ENCODE measurements at regions not wholly inside any gene's neighbourhood (a gene's known extent, or its start where the extent isn't known, plus 50 kb on each side); places are given as distances from the start of the nearest gene placed in this dataset.
A peak's percentile ranks its signal among the peaks of the same experiment; 100 is the strongest.
"Not testable (repeated sequence)": the region's sequence is repeated elsewhere in the genome, so short reads cannot be mapped to it uniquely, and the experiment has no call there.

DNA sequence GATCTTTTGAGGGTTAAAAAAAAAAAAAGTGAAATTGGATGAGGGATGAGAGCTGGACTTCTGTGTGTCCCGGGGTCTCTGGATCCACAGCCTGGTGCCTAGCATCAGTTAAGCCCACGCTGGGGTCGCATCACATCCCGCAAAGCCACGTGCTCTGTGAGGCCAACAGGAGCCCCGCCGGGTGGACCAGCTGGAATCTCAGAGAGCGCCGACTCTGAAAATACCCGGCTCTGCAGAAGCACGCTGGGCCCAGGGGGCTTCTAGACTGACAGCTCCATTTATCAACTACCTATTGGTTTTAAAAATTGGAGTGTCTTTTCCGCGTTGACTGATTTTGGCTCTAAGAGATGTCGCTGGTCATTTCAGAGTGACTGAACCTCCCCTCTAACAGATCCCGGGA lies 164.1 kb upstream of the PLGLB2 start:
- H3K4me2 ChIP-seq (ENCODE audit: control insufficient read depth, extremely low read depth, insufficient read depth, low read depth, low read length); dilution Hi-C loops (cut with MboI; ENCODE audit: extremely low pct_ligation_motif_present, low sequenced_read_pairs); H2AFZ ChIP-seq (ENCODE audit: control insufficient read depth, low read length): not testable (repeated sequence)

DNA sequence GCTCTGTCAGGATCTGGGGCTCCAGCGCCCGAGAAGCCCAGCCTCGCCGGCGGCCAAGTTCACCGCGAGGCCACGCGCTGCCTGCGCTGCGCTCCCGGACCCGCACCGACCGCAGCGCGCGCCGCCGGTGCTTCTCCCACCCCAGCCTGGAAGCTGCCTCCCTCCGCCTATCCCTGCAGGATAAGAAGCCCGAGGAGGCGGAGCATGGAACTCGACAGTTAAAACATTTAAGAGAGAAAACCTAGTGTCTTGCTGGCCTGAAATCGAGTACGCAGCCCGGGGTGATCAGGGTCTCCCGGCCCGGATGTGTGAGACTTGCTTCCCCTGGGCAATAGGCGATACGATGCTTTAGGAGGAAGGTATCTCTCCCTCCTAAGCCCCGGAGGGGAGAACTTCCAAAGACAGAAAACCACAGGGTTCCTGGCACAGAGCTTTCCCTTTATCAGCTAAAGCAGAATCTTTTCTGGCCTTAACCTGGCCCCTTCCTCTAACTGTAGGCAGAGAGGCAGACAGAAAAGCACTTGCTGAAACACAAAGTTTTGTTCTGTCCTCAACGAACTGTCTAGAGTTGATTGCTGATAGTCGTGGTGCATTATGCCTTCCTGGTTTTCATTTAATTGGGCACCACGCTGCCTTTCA lies 163.5 kb upstream of the PLGLB2 start:
- H3K27me3 ChIP-seq (ENCODE audit: control insufficient read depth, extremely low read depth, insufficient read depth, low read length); H3K79me2 ChIP-seq (ENCODE audit: control insufficient read depth, insufficient read depth, low read length); H3K9me1 ChIP-seq (ENCODE audit: control insufficient read depth, extremely low read depth, insufficient read depth, low read length); dilution Hi-C loops (cut with MboI; ENCODE audit: extremely low pct_ligation_motif_present, low sequenced_read_pairs); H3K4me1 ChIP-seq (ENCODE audit: control insufficient read depth, extremely low read depth, insufficient read depth, low read length); H2AFZ ChIP-seq (ENCODE audit: control insufficient read depth, low read length); H3K9ac ChIP-seq (ENCODE audit: control insufficient read depth, extremely low read depth, insufficient read depth, low read length); H3K36me3 ChIP-seq (ENCODE audit: control insufficient read depth in 2 of 2, extremely low read depth in 1 of 2, insufficient read depth in 2 of 2, low read length in 2 of 2); H3K27ac ChIP-seq (ENCODE audit: control insufficient read depth, insufficient read depth, low read length); H3K4me2 ChIP-seq (ENCODE audit: control insufficient read depth, extremely low read depth, insufficient read depth, low read depth, low read length); H3K9me3 ChIP-seq (ENCODE audit: control insufficient read depth, low read depth, low read length); H3K4me3 ChIP-seq (ENCODE audit: control insufficient read depth in 2 of 3, extremely low read depth in 1 of 3, insufficient read depth in 2 of 3, low read depth in 1 of 3, low read length in 3 of 3); H4K20me1 ChIP-seq (ENCODE audit: control insufficient read depth, extremely low read depth, insufficient read depth, low read length); DNase-seq (ENCODE audit: low read depth, low spot score): not testable (repeated sequence)
- peak; percentile 55 for FAIRE-seq

More for the DNA sequence above, 164.1 kb upstream of the PLGLB2 start:
- H3K79me2 ChIP-seq (ENCODE audit: control insufficient read depth, insufficient read depth, low read length); H4K20me1 ChIP-seq (ENCODE audit: control insufficient read depth, extremely low read depth, insufficient read depth, low read length); H3K36me3 ChIP-seq (ENCODE audit: control insufficient read depth in 2 of 2, extremely low read depth in 1 of 2, insufficient read depth in 2 of 2, low read length in 2 of 2); H3K9me1 ChIP-seq (ENCODE audit: control insufficient read depth, extremely low read depth, insufficient read depth, low read length); DNase-seq (ENCODE audit: low read depth, low spot score); H3K27ac ChIP-seq (ENCODE audit: control insufficient read depth, insufficient read depth, low read length); H3K9ac ChIP-seq (ENCODE audit: control insufficient read depth, extremely low read depth, insufficient read depth, low read length); H3K4me1 ChIP-seq (ENCODE audit: control insufficient read depth, extremely low read depth, insufficient read depth, low read length); H3K9me3 ChIP-seq (ENCODE audit: control insufficient read depth, low read depth, low read length); H3K27me3 ChIP-seq (ENCODE audit: control insufficient read depth, extremely low read depth, insufficient read depth, low read length); FAIRE-seq; H3K4me3 ChIP-seq (ENCODE audit: control insufficient read depth in 2 of 3, extremely low read depth in 1 of 3, insufficient read depth in 2 of 3, low read depth in 1 of 3, low read length in 3 of 3): not testable (repeated sequence)

DNA sequence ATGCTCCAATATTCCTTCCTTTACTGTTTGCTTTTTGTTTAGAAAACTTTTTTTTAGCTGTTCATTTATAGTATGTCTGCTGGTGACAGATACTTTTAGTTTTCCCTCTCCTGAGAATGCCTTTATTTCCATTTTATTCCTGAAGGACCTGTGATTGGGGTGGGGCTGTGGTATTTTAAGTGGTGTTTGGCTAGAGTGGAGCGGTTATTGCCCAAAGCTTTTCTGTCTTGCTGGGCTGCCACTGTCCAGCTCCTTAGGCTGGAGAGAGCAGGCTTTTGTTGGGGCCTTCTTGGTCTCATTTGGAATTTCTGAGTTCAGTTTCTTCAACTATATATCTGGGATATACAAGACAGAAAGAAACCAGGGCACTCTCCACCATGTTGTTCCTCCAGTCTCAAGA lies 160.0 kb upstream of the PLGLB2 start:
- H3K27me3 ChIP-seq (ENCODE audit: control insufficient read depth, extremely low read depth, insufficient read depth, low read length); H3K9ac ChIP-seq (ENCODE audit: control insufficient read depth, extremely low read depth, insufficient read depth, low read length); H3K36me3 ChIP-seq (ENCODE audit: control insufficient read depth in 2 of 2, extremely low read depth in 1 of 2, insufficient read depth in 2 of 2, low read length in 2 of 2); H3K9me1 ChIP-seq (ENCODE audit: control insufficient read depth, extremely low read depth, insufficient read depth, low read length); FAIRE-seq; DNase-seq (ENCODE audit: low read depth, low spot score); H4K20me1 ChIP-seq (ENCODE audit: control insufficient read depth, extremely low read depth, insufficient read depth, low read length); H3K79me2 ChIP-seq (ENCODE audit: control insufficient read depth, insufficient read depth, low read length); dilution Hi-C loops (cut with MboI; ENCODE audit: extremely low pct_ligation_motif_present, low sequenced_read_pairs); H3K27ac ChIP-seq (ENCODE audit: control insufficient read depth, insufficient read depth, low read length); H2AFZ ChIP-seq (ENCODE audit: control insufficient read depth, low read length); H3K9me3 ChIP-seq (ENCODE audit: control insufficient read depth, low read depth, low read length); H3K4me3 ChIP-seq (ENCODE audit: control insufficient read depth in 2 of 3, extremely low read depth in 1 of 3, insufficient read depth in 2 of 3, low read depth in 1 of 3, low read length in 3 of 3); H3K4me1 ChIP-seq (ENCODE audit: control insufficient read depth, extremely low read depth, insufficient read depth, low read length); H3K4me2 ChIP-seq (ENCODE audit: control insufficient read depth, extremely low read depth, insufficient read depth, low read depth, low read length): not testable (repeated sequence)

DNA sequence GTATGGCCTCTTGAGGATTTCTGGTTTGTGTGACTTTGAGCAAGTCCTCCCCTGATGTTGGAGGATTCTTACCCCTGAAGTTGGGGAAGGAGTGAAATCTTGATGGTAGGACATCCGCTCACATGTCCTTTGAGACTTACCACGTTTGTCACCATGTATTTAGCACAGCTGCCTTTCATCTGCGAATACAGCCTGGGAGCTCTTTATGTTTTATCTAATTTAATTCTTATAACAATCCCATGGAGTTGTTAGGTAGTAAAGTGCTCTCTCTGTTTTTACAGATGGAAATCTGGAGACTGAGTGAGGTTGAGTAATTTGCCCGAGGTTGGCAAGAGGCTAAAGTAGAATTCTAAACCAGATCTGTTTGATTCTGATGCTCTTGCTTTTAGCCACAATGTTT lies 154.9 kb upstream of the PLGLB2 start:
- H2AFZ ChIP-seq (ENCODE audit: control insufficient read depth, low read length); H3K27ac ChIP-seq (ENCODE audit: control insufficient read depth, insufficient read depth, low read length); dilution Hi-C loops (cut with MboI; ENCODE audit: extremely low pct_ligation_motif_present, low sequenced_read_pairs); H3K4me1 ChIP-seq (ENCODE audit: control insufficient read depth, extremely low read depth, insufficient read depth, low read length); H3K9me1 ChIP-seq (ENCODE audit: control insufficient read depth, extremely low read depth, insufficient read depth, low read length); DNase-seq (ENCODE audit: low read depth, low spot score); H3K9me3 ChIP-seq (ENCODE audit: control insufficient read depth, low read depth, low read length); H3K9ac ChIP-seq (ENCODE audit: control insufficient read depth, extremely low read depth, insufficient read depth, low read length); H3K4me2 ChIP-seq (ENCODE audit: control insufficient read depth, extremely low read depth, insufficient read depth, low read depth, low read length); H3K79me2 ChIP-seq (ENCODE audit: control insufficient read depth, insufficient read depth, low read length); H3K4me3 ChIP-seq (ENCODE audit: control insufficient read depth in 2 of 3, extremely low read depth in 1 of 3, insufficient read depth in 2 of 3, low read depth in 1 of 3, low read length in 3 of 3); H3K36me3 ChIP-seq (ENCODE audit: control insufficient read depth in 2 of 2, extremely low read depth in 1 of 2, insufficient read depth in 2 of 2, low read length in 2 of 2); H3K27me3 ChIP-seq (ENCODE audit: control insufficient read depth, extremely low read depth, insufficient read depth, low read length); FAIRE-seq; H4K20me1 ChIP-seq (ENCODE audit: control insufficient read depth, extremely low read depth, insufficient read depth, low read length): not testable (repeated sequence)

DNA sequence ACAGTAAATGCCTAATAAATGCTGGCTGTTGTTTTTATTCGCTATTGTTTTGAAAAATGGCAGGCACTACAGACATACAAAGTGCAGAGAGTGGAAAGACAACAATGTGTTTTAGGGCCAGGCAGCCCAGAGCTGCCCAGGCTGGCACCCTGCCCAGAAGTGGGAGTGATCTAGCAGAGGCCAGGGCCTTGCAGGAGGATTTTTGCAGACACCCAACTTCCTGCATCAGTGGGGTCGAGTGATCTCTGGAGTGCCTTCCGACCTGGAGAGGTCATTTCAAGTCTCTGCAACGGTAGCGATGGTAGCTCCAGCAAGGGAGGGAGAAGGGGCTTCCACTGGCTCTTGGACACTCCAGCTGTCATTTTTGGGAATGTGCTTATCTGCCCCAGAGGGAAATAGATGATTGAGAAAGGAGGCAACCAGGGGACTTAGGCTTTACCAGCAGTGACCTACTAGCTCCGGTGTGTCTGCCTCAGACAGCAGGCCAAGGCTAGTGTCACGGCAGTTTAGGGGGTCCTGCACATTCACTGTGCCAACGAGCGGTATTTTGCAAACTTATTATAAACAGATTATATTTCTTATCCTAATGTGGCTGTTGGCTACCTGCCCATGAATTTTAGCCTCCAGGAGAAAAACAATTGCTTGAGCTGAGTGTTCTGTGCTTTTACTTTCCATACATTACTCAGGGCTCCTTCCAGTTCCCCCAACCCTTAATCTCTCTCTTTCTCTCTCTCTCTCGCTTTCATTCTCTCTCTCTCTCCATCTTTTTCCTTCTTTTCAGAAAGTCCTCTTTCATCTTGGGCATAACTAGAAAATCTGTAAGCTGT lies 153.9 kb upstream of the PLGLB2 start:
- H3K36me3 ChIP-seq (ENCODE audit: control insufficient read depth in 2 of 2, extremely low read depth in 1 of 2, insufficient read depth in 2 of 2, low read length in 2 of 2); H3K9me3 ChIP-seq (ENCODE audit: control insufficient read depth, low read depth, low read length); H4K20me1 ChIP-seq (ENCODE audit: control insufficient read depth, extremely low read depth, insufficient read depth, low read length); H3K9me1 ChIP-seq (ENCODE audit: control insufficient read depth, extremely low read depth, insufficient read depth, low read length); H3K79me2 ChIP-seq (ENCODE audit: control insufficient read depth, insufficient read depth, low read length); dilution Hi-C loops (cut with MboI; ENCODE audit: extremely low pct_ligation_motif_present, low sequenced_read_pairs); H3K9ac ChIP-seq (ENCODE audit: control insufficient read depth, extremely low read depth, insufficient read depth, low read length); H3K4me1 ChIP-seq (ENCODE audit: control insufficient read depth, extremely low read depth, insufficient read depth, low read length); H3K4me3 ChIP-seq (ENCODE audit: control insufficient read depth in 2 of 3, extremely low read depth in 1 of 3, insufficient read depth in 2 of 3, low read depth in 1 of 3, low read length in 3 of 3); H3K27me3 ChIP-seq (ENCODE audit: control insufficient read depth, extremely low read depth, insufficient read depth, low read length); H2AFZ ChIP-seq (ENCODE audit: control insufficient read depth, low read length); H3K4me2 ChIP-seq (ENCODE audit: control insufficient read depth, extremely low read depth, insufficient read depth, low read depth, low read length); H3K27ac ChIP-seq (ENCODE audit: control insufficient read depth, insufficient read depth, low read length): not testable (repeated sequence)
- DNase-seq (ENCODE audit: low read depth, low spot score) (peak; percentile 0), FAIRE-seq (peak; percentile 83)
